ENCODE measurements at regions not wholly inside any gene's neighbourhood (a gene's known extent, or its start where the extent isn't known, plus 50 kb on each side); places are given as distances from the start of the nearest gene placed in this dataset.

GRCh38 chr4:79756140-79756895, 316.7 kb downstream of the ANTXR2 start:
- Histone ChIP-seq H3K9me3 (no peaks in the 10 kb centered on the region), H3K4me3 (replicated peaks in 1 of 3) (no peak overlapping the region), H3K36me3 (no peaks in the 10 kb centered on the region), H3K27ac (no peak overlapping the region), H3K27me3 (no peaks in the 10 kb centered on the region), H3K4me1 (no peaks in the 10 kb centered on the region)
- no peak for DNase-seq
- intact Hi-C loops (cut with DNase I), result no loop called here
- TF ChIP-seq CTCF (IDR thresholded peaks at IDR 0.05), result no peak
- TF ChIP-seq POLR2A (IDR thresholded peaks at IDR 0.05), result no peak
- WGBS, 2 donors, result 71 to 73% methylated on average over 2 of the region's 2 CpGs

DNA sequence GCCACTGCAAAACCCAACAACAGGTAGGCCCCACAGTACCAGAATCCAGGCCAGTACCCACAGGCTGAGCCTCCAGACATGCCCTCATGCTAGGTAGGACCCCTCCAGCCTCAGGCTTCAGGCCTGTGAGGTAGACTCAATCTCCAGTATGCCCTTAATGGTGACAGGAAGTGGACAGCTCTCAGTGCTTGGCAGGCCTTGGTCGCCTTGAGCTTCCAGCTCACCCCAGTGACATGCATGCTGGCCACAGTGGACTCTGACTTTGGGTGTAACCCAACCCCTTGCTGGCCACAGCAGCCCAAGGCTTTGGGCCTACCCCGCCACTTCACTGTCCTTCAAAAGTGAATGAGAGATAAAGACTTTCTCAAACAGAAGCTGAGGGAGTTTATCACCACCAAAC, 324.2 kb downstream of the ANTXR2 start:
- no peak for DNase-seq
- no peaks in the 10 kb centered on the region for H3K36me3 ChIP-seq
- no peak overlapping the region for H3K4me3 ChIP-seq (replicated peaks in 1 of 3)
- H3K27me3 ChIP-seq, result no peaks in the 10 kb centered on the region
- no peak for TF ChIP-seq CTCF (IDR thresholded peaks at IDR 0.05)
- no peak for TF ChIP-seq POLR2A (IDR thresholded peaks at IDR 0.05)
- H3K9me3 ChIP-seq, result no peaks in the 10 kb centered on the region
- no peak overlapping the region for H3K27ac ChIP-seq
- 85 to 94% methylated on average over 2 of the region's 2 CpGs for WGBS, 2 donors
- intact Hi-C loops (cut with DNase I), result no loop called here
- H3K4me1 ChIP-seq, result no peaks in the 10 kb centered on the region

DNA sequence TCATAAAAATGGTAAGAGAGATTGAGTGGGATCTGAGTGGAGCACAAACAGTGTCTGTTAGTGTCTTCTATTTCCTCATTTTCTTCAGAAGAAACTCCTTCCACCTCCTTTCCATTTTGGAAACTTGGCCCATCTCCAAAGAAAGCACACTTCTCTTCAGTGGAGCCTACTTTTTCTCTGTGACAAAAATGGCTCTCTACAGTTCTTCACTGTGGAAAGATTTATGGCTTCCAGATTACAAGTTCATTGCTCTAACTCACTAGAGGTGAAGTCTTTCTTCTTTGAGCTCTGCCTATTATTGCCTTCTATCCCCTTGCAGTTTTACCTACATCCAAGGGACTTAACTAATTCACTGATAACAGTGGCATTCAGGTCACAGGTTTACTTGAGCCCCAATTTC, 325.8 kb downstream of the ANTXR2 start:
- no peak overlapping the region for H3K4me3 ChIP-seq (replicated peaks in 1 of 3)
- TF ChIP-seq CTCF (IDR thresholded peaks at IDR 0.05), result no peak
- no peak for TF ChIP-seq POLR2A (IDR thresholded peaks at IDR 0.05)
- no peaks in the 10 kb centered on the region for H3K27me3 ChIP-seq
- no peaks in the 10 kb centered on the region for H3K9me3 ChIP-seq
- H3K4me1 ChIP-seq, result no peaks in the 10 kb centered on the region
- no peaks in the 10 kb centered on the region for H3K36me3 ChIP-seq
- intact Hi-C loops (cut with DNase I), result no loop called here
- DNase-seq, result no peak
- no peak overlapping the region for H3K27ac ChIP-seq

GRCh38 chr4:79743014-79743413, 330.0 kb downstream of the ANTXR2 start:
- Histone ChIP-seq H3K27ac (no peak overlapping the region), H3K4me3 (replicated peaks in 1 of 3) (no peak overlapping the region), H3K36me3 (no peaks in the 10 kb centered on the region), H3K4me1 (no peaks in the 10 kb centered on the region), H3K9me3 (no peaks in the 10 kb centered on the region), H3K27me3 (no peaks in the 10 kb centered on the region)
- TF ChIP-seq POLR2A (IDR thresholded peaks at IDR 0.05), result no peak
- TF ChIP-seq CTCF (IDR thresholded peaks at IDR 0.05), result no peak
- intact Hi-C loops (cut with DNase I), result no loop called here
- DNase-seq, result no peak
- WGBS, 2 donors, result 91 to 95% methylated on average over 8 of the region's 8 CpGs

- 79 to 82% methylated on average over 3 of the region's 3 CpGs for WGBS, 2 donors
- TF ChIP-seq POLR2A (IDR thresholded peaks at IDR 0.05) (no peak), CTCF (IDR thresholded peaks at IDR 0.05) (no peak)
- H3K27ac ChIP-seq, result no peak overlapping the region
- DNase-seq, result no peak
- no peaks in the 10 kb centered on the region for H3K27me3 ChIP-seq
- H3K36me3 ChIP-seq, result no peaks in the 10 kb centered on the region
- intact Hi-C loops (cut with DNase I), result no loop called here
- H3K9me3 ChIP-seq, result no peaks in the 10 kb centered on the region
- H3K4me1 ChIP-seq, result no peaks in the 10 kb centered on the region
- no peak overlapping the region for H3K4me3 ChIP-seq (replicated peaks in 1 of 3)
These were observed 331.9 kb upstream of the GK2 start for GRCh38 chr4:79739912-79740311.

Measured in thyroid gland (tissue), 4 donors.